ENCODE measurements at regions not wholly inside any gene's neighbourhood (a gene's known extent, or its start where the extent isn't known, plus 50 kb on each side); places are given as distances from the start of the nearest gene placed in this dataset.

DNA sequence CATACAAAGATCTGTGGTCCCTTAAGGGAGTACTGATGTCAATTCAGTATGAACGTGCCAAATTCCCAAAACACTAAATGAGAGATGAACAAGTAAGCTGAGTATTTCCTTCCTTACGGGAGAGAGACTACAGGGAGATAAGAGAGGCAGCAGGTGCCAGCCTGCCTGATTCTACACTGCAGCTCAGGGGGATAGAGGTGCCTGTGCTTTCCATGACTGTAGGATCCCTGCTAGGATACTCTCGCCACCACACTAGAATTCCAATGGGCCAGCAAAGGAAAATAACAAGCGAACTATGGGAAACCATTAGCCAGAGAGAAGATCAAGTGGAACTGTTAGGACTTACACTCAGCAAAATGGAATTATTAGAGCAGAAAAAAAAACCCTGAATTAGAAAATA, 198.5 kb upstream of the BTBD3 start:
- TF ChIP-seq, protein P1, sequence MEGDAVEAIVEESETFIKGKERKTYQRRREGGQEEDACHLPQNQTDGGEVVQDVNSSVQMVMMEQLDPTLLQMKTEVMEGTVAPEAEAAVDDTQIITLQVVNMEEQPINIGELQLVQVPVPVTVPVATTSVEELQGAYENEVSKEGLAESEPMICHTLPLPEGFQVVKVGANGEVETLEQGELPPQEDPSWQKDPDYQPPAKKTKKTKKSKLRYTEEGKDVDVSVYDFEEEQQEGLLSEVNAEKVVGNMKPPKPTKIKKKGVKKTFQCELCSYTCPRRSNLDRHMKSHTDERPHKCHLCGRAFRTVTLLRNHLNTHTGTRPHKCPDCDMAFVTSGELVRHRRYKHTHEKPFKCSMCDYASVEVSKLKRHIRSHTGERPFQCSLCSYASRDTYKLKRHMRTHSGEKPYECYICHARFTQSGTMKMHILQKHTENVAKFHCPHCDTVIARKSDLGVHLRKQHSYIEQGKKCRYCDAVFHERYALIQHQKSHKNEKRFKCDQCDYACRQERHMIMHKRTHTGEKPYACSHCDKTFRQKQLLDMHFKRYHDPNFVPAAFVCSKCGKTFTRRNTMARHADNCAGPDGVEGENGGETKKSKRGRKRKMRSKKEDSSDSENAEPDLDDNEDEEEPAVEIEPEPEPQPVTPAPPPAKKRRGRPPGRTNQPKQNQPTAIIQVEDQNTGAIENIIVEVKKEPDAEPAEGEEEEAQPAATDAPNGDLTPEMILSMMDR (IDR thresholded peaks at IDR 0.05; ENCODE audit: low read depth, low read length), result no peak
- no peak for TF ChIP-seq EZH2phosphoT487 (IDR thresholded peaks at IDR 0.05; ENCODE audit: low read depth)

Measured in OCI-LY3 (cell line).